H9 (cell line): ENCODE measurements at regions not wholly inside any gene's neighbourhood (a gene's known extent, or its start where the extent isn't known, plus 50 kb on each side); places are given as distances from the start of the nearest gene placed in this dataset.

ENCODE experiments used
- DNase-seq: peaks from one replicate; pipeline ENCODE4 v3.0.0-alpha.2; 2017
- H2AFZ ChIP-seq: one replicate; pipeline ENCODE4 v1.6.1; 2013; ENCODE audit warnings: mild to moderate bottlenecking, low read length, control low read depth, moderate library complexity
- H2AK5ac ChIP-seq: 2 replicates; pipeline ENCODE4 v1.6.1; 2013; ENCODE audit warnings: low read length, control low read depth, mixed read lengths; ENCODE audit not compliant: insufficient read length
- H2BK120ac ChIP-seq: one replicate; pipeline ENCODE4 v1.6.1; 2013; ENCODE audit warnings: low read depth, mild to moderate bottlenecking, low read length, control low read depth, inconsistent platforms; ENCODE audit not compliant: poor library complexity, severe bottlenecking
- H2BK12ac ChIP-seq: 2 replicates; pipeline ENCODE4 v1.6.1; 2013; ENCODE audit warnings: low read length, control low read depth, mixed read lengths, low read depth; ENCODE audit not compliant: insufficient read length
- H2BK15ac ChIP-seq: 2 replicates; pipeline ENCODE4 v1.6.1; 2013; ENCODE audit warnings: low read depth, low read length, control low read depth
- H2BK20ac ChIP-seq: one replicate; pipeline ENCODE4 v1.6.1; 2013; ENCODE audit warnings: low read depth, mild to moderate bottlenecking, low read length, control low read depth, inconsistent platforms; ENCODE audit not compliant: poor library complexity, severe bottlenecking
- H2BK5ac ChIP-seq: 2 replicates; pipeline ENCODE4 v1.6.1; 2013; ENCODE audit warnings: low read length, control low read depth, mixed read lengths; ENCODE audit not compliant: insufficient read length
- H3K14ac ChIP-seq: 2 replicates; pipeline ENCODE4 v1.6.1; 2013; ENCODE audit warnings: low read length, control low read depth; ENCODE audit not compliant: insufficient read depth
- H3K18ac ChIP-seq: 2 replicates; pipeline ENCODE4 v1.6.1; 2013; ENCODE audit warnings: low read depth, mild to moderate bottlenecking, mixed read lengths, low read length, control low read depth; ENCODE audit not compliant: insufficient read length
- H3K23ac ChIP-seq: 2 replicates; pipeline ENCODE4 v1.6.1; 2013; ENCODE audit warnings: low read length, control low read depth, mixed read lengths, low read depth; ENCODE audit not compliant: insufficient read length
- H3K23me2 ChIP-seq: 2 replicates; pipeline ENCODE4 v1.6.1; 2013; ENCODE audit warnings: low read depth, mild to moderate bottlenecking, mixed read lengths, low read length, control low read depth; ENCODE audit not compliant: insufficient read length, poor library complexity, severe bottlenecking
- H3K27ac ChIP-seq: 2 replicates; pipeline ENCODE4 v1.5.1; 2013; ENCODE audit warnings: low read length, control low read depth, mixed read lengths, low read depth; ENCODE audit not compliant: insufficient read length
- H3K27me3 ChIP-seq: 2 replicates; pipeline ENCODE4 v1.6.1; 2013; ENCODE audit warnings: low read length, control low read depth, inconsistent platforms; ENCODE audit not compliant: insufficient read depth
- H3K4ac ChIP-seq: 2 replicates; pipeline ENCODE4 v1.6.1; 2013; ENCODE audit warnings: low read depth, mild to moderate bottlenecking, control low read depth, inconsistent platforms, low read length, moderate library complexity
- H3K4me1 ChIP-seq: 2 replicates; pipeline ENCODE4 v1.6.1; 2013; ENCODE audit warnings: low read length, control low read depth, inconsistent platforms; ENCODE audit not compliant: insufficient read depth
- H3K4me2 ChIP-seq: 2 replicates; pipeline ENCODE4 v1.6.1; 2013; ENCODE audit warnings: low read length, control low read depth, mixed read lengths; ENCODE audit not compliant: insufficient read length, insufficient read depth
- H3K56ac ChIP-seq: 2 replicates; pipeline ENCODE4 v1.6.1; 2013; ENCODE audit warnings: low read depth, mild to moderate bottlenecking, mixed read lengths, low read length, control low read depth; ENCODE audit not compliant: insufficient read length
- H3K79me1 ChIP-seq: 2 replicates; pipeline ENCODE4 v1.6.1; 2013; ENCODE audit warnings: low read depth, mild to moderate bottlenecking, moderate library complexity, low read length, control low read depth, inconsistent platforms; ENCODE audit not compliant: insufficient read depth, poor library complexity, severe bottlenecking
- H3K79me2 ChIP-seq: 2 replicates; pipeline ENCODE4 v1.6.1; 2013; ENCODE audit warnings: low read length, control low read depth, inconsistent platforms; ENCODE audit not compliant: insufficient read depth
- H3K9ac ChIP-seq: 2 replicates; pipeline ENCODE4 v1.6.1; 2013; ENCODE audit warnings: low read length, control low read depth, mixed read lengths; ENCODE audit not compliant: insufficient read length; ENCODE audit errors: extremely low read depth
- H3K9me3 ChIP-seq: one replicate; pipeline ENCODE4 v1.6.1; 2013; ENCODE audit warnings: low read depth, low read length, inconsistent platforms; ENCODE audit not compliant: control insufficient read depth
- H3T11ph ChIP-seq: one replicate; pipeline ENCODE4 v1.6.1; 2013; ENCODE audit warnings: mild to moderate bottlenecking, low read length, control low read depth, inconsistent platforms
- H4K20me1 ChIP-seq: one replicate; pipeline ENCODE4 v1.6.1; 2013; ENCODE audit not compliant: control insufficient read depth, insufficient read length, insufficient read depth
- H4K5ac ChIP-seq: 2 replicates; pipeline ENCODE4 v1.6.1; 2013; ENCODE audit warnings: low read depth, mild to moderate bottlenecking, mixed read lengths, low read length, control low read depth; ENCODE audit not compliant: insufficient read length
- H4K8ac ChIP-seq: replicated peaks from 2 replicates; pipeline ENCODE4 v1.6.1; 2013; ENCODE audit warnings: low read length, control low read depth, mixed read lengths, low read depth; ENCODE audit not compliant: insufficient read length
- H4K91ac ChIP-seq: 2 replicates; pipeline ENCODE4 v1.6.1; 2013; ENCODE audit warnings: low read depth, mild to moderate bottlenecking, moderate library complexity, mixed read lengths, low read length, control low read depth; ENCODE audit not compliant: insufficient read length
- H3K27ac Mint-ChIP-seq, 3 experiments: 2 replicates in 2 of 3; 3 replicates in 1 of 3; pipeline ENCODE4 v1.8.0; 2020 to 2021; ENCODE audit warnings: mixed read lengths in 3 of 3, mild to moderate bottlenecking in 1 of 3, moderate library complexity in 1 of 3
- H3K27me3 Mint-ChIP-seq: 2 replicates; pipeline ENCODE4 v1.8.0; 2021; ENCODE audit warnings: low read depth, mild to moderate bottlenecking, moderate library complexity, mixed read lengths
- H3K36me3 Mint-ChIP-seq, 3 experiments: 2 replicates in 2 of 3; 3 replicates in 1 of 3; pipeline ENCODE4 v1.8.0; 2020 to 2021; ENCODE audit warnings: low read depth in 3 of 3, mixed read lengths in 3 of 3; ENCODE audit not compliant: insufficient read depth in 1 of 3
- H3K4me1 Mint-ChIP-seq, 2 experiments: 2 replicates each; pipeline ENCODE4 v1.8.0; 2020; ENCODE audit warnings: mixed read lengths in 2 of 2
- H3K4me3 Mint-ChIP-seq, 2 experiments: 2 replicates in 1 of 2; 3 replicates in 1 of 2; pipeline ENCODE4 v1.8.0; 2020 to 2021; ENCODE audit warnings: mild to moderate bottlenecking in 2 of 2, mixed read lengths in 2 of 2, moderate library complexity in 1 of 2
- H3K9me3 Mint-ChIP-seq, 2 experiments: 2 replicates in 1 of 2; 3 replicates in 1 of 2; pipeline ENCODE4 v1.8.0; 2020; ENCODE audit warnings: mild to moderate bottlenecking in 2 of 2, mixed read lengths in 2 of 2, moderate library complexity in 1 of 2
- CTCF ChIP-seq: fragments of 200-600 bp; sonication (generic); conservative IDR thresholded peaks from 3 replicates; pipeline ENCODE4 v1.8.0; 2021; ENCODE audit warnings: antibody characterized with exemption, mild to moderate bottlenecking
- WGBS: extraction: QIAGEN DNeasy Blood & Tissue Kit; methylation state at CpG from one replicate; pipeline ENCODE4 v1.1.7; 2013; ENCODE audit warnings: missing lambda C conversion rate, low lambda C conversion rate, mixed read lengths; ENCODE audit not compliant: insufficient read length; ENCODE audit errors: extremely low coverage; 5-methylcytosine and 5-hydroxymethylcytosine counted together

- no peak overlapping the region for H3K4me3 Mint-ChIP-seq
These were observed 155.6 kb downstream of the WNT5A start for GRCh38 chr3:55331524-55331923.

More at GRCh38 chr3:55331524-55331923, 155.6 kb downstream of the WNT5A start:
- Mint-ChIP-seq H3K9me3 (peaks cover 0 to 3% of the 10 kb centered on the region in 2 experiments; a peak in 1 of 5 replicates), H3K27me3 (no peaks in the 10 kb centered on the region), H3K27ac (no peak overlapping the region), H3K36me3 (no peaks in the 10 kb centered on the region), H3K4me1 (peaks cover 6 to 9% of the 10 kb centered on the region in 2 experiments; a peak in 3 of 4 replicates)
- no peak overlapping the region for H3K9ac ChIP-seq
- H4K8ac ChIP-seq, result no peak overlapping the region
- no peak overlapping the region for H2AFZ ChIP-seq
- H4K20me1 ChIP-seq, result no peaks in the 10 kb centered on the region
- no peak overlapping the region for H3T11ph ChIP-seq
- no peak for DNase-seq
- H3K4me1 ChIP-seq, result no peaks in the 10 kb centered on the region
- H3K18ac ChIP-seq, result no peak overlapping the region
- H3K23me2 ChIP-seq, result no peaks in the 10 kb centered on the region
- no peak overlapping the region for H2BK120ac ChIP-seq
- no peak overlapping the region for H4K91ac ChIP-seq
- H3K27ac ChIP-seq, result no peak overlapping the region
- no CpG with 5 or more reads among the region's 2 CpGs for WGBS
- no peak overlapping the region for H4K5ac ChIP-seq
- no peak overlapping the region for H2BK12ac ChIP-seq
- no peaks in the 10 kb centered on the region for H3K79me2 ChIP-seq
- no peak overlapping the region for H2AK5ac ChIP-seq
- no peak overlapping the region for H3K14ac ChIP-seq
- H3K23ac ChIP-seq, result no peak overlapping the region
- H3K4ac ChIP-seq, result no peak overlapping the region
- H3K9me3 ChIP-seq, result no peaks in the 10 kb centered on the region
- no peak overlapping the region for H2BK20ac ChIP-seq
- H3K56ac ChIP-seq, result no peak overlapping the region
- no peak overlapping the region for H2BK15ac ChIP-seq
- H2BK5ac ChIP-seq, result no peak overlapping the region
- H3K27me3 ChIP-seq, result no peaks in the 10 kb centered on the region
- H3K4me2 ChIP-seq, result no peak overlapping the region
- H3K79me1 ChIP-seq, result no peaks in the 10 kb centered on the region
- TF ChIP-seq CTCF, result no peak
